Fibroblast of skin of left quadriceps (primary cell): ENCODE measurements at regions not wholly inside any gene's neighbourhood (a gene's known extent, or its start where the extent isn't known, plus 50 kb on each side); places are given as distances from the start of the nearest gene placed in this dataset.
"Not testable (repeated sequence)": the region's sequence is repeated elsewhere in the genome, so short reads cannot be mapped to it uniquely, and the experiment has no call there.

Experiments
- DNase-seq, 2 experiments: peaks; one replicate each; pipeline ENCODE4 v3.0.0-alpha.2; 2013; ENCODE audit warnings: low read depth in 2 of 2

- DNase-seq = no peak
Measured at GRCh38 chr4:101670370-101670769, 120.2 kb upstream of the BANK1 start.

GRCh38 chr4:101669832-101670188 lies 120.7 kb upstream of the BANK1 start:
- no peak for DNase-seq

GRCh38 chr4:101669138-101669831 lies 121.2 kb upstream of the BANK1 start:
- DNase-seq = no peak

- DNase-seq = no peak
Measured at GRCh38 chr4:101667348-101667747, 123.2 kb upstream of the BANK1 start.

- DNase-seq = no peak
Measured at GRCh38 chr4:101660607-101661006, 129.9 kb upstream of the BANK1 start.

GRCh38 chr4:101655857-101656256 lies 134.7 kb upstream of the BANK1 start:
- DNase-seq = no peak

GRCh38 chr4:101655005-101655404 lies 135.5 kb upstream of the BANK1 start:
- no peak for DNase-seq

- DNase-seq = no peak
Measured at GRCh38 chr4:101651778-101652177, 138.8 kb upstream of the BANK1 start.

GRCh38 chr4:101649790-101650515 lies 140.6 kb upstream of the BANK1 start:
- no peak for DNase-seq

- no peak for DNase-seq
Measured at GRCh38 chr4:101647710-101648034, 142.9 kb upstream of the BANK1 start.

GRCh38 chr4:101644516-101644915 lies 146.0 kb upstream of the BANK1 start:
- DNase-seq = no peak

- DNase-seq = no peak
Measured at GRCh38 chr4:101643186-101643837, 147.2 kb upstream of the BANK1 start.

- DNase-seq = not testable (repeated sequence)
Measured at GRCh38 chr4:101632766-101633165, 157.8 kb upstream of the BANK1 start.

GRCh38 chr4:101630319-101630986 lies 160.1 kb upstream of the BANK1 start:
- DNase-seq = no peak

- DNase-seq = peak in 1 of 2 experiments; percentile 3
Measured at GRCh38 chr4:101621120-101621519, 169.4 kb upstream of the BANK1 start.

GRCh38 chr4:101615652-101616051 lies 174.9 kb upstream of the BANK1 start:
- DNase-seq = no peak

GRCh38 chr4:101606989-101607388 lies 183.5 kb upstream of the BANK1 start:
- DNase-seq = not testable (repeated sequence)

- peak; percentile 17 to 26 for DNase-seq
Measured at GRCh38 chr4:101604976-101605375, 185.6 kb upstream of the BANK1 start.

GRCh38 chr4:101600287-101600686 lies 190.2 kb upstream of the BANK1 start:
- DNase-seq = no peak

GRCh38 chr4:101599620-101600019 lies 190.9 kb upstream of the BANK1 start:
- DNase-seq = peak; percentile 23 to 33

- DNase-seq = no peak
Measured at GRCh38 chr4:101596781-101597552, 193.6 kb upstream of the BANK1 start.

- DNase-seq = no peak
Measured at GRCh38 chr4:101594588-101594987, 195.9 kb upstream of the BANK1 start.
